Vagina (tissue), 2 donors: ENCODE measurements at regions not wholly inside any gene's neighbourhood (a gene's known extent, or its start where the extent isn't known, plus 50 kb on each side); places are given as distances from the start of the nearest gene placed in this dataset.
"Not testable (repeated sequence)": the region's sequence is repeated elsewhere in the genome, so short reads cannot be mapped to it uniquely, and the experiment has no call there.

ENCODE experiments used
- CTCF ChIP-seq, 3 experiments: fragments of 450-650 bp in 2 of 3; fragments of 200-600 bp in 1 of 3; sonication (generic) in 1 of 3; IDR thresholded peaks; one replicate each; pipeline ENCODE4 v1.5.1; 2017 to 2019; ENCODE audit warnings: antibody characterized with exemption in 3 of 3, mild to moderate bottlenecking in 2 of 3, moderate library complexity in 2 of 3
- POLR2A ChIP-seq, 2 donors: fragments of 450-650 bp; IDR thresholded peaks; one replicate each; pipeline ENCODE4 v1.6.1; 2017; ENCODE audit warnings: antibody characterized with exemption in 2 of 2, mild to moderate bottlenecking in 2 of 2, moderate library complexity in 2 of 2

GRCh38 chr3:164784407-164784806, 293.9 kb downstream of the SI start:
- not testable (repeated sequence) for TF ChIP-seq CTCF, POLR2A (IDR thresholded peaks at IDR 0.05)
